Kidney (tissue), 13 donors: ENCODE measurements at regions not wholly inside any gene's neighbourhood (a gene's known extent, or its start where the extent isn't known, plus 50 kb on each side); places are given as distances from the start of the nearest gene placed in this dataset.

Experiments used
- DNase-seq, 5 donors: peaks; one replicate each; pipeline ENCODE4 v3.0.0-alpha.2; 2013 to 2020
- FAIRE-seq: peaks from 2 replicates; lab custom pipeline; 2012; peaks lifted over from hg19 to GRCh38; lab: Jason Lieb, UNC
- H3K27ac ChIP-seq, 2 donors: one replicate each; pipeline ENCODE4 v1.7.0; 2013; ENCODE audit warnings: low read depth in 2 of 2, low read length in 2 of 2, inconsistent platforms in 1 of 2
- H3K27me3 ChIP-seq: one replicate; pipeline ENCODE4 v1.7.1; 2013; ENCODE audit warnings: low read length, inconsistent platforms; ENCODE audit not compliant: control insufficient read depth, insufficient read depth
- H3K36me3 ChIP-seq, 3 donors: one replicate each; pipeline versions ENCODE4 v1.7.0 to v1.7.1; 2013; ENCODE audit warnings: low read length in 3 of 3, control low read depth in 1 of 3, inconsistent platforms in 1 of 3; ENCODE audit not compliant: insufficient read depth in 3 of 3, control insufficient read depth in 2 of 3
- H3K4me1 ChIP-seq, 3 donors: one replicate each; pipeline versions ENCODE4 v1.7.0 to v1.7.1; 2013; ENCODE audit warnings: low read length in 3 of 3, inconsistent platforms in 1 of 3, low read depth in 1 of 3; ENCODE audit not compliant: control insufficient read depth in 2 of 3, insufficient read depth in 2 of 3
- H3K4me3 ChIP-seq, 3 donors: one replicate each; pipeline versions ENCODE4 v1.7.0 to v1.8.1; 2013; ENCODE audit warnings: low read length in 3 of 3, control low read depth in 1 of 3, inconsistent platforms in 1 of 3
- H3K9ac ChIP-seq, 3 donors: one replicate each; pipeline versions ENCODE4 v1.7.0 to v1.7.1; 2013; ENCODE audit warnings: low read length in 3 of 3, control low read depth in 1 of 3, inconsistent platforms in 1 of 3
- H3K9me3 ChIP-seq, 3 donors: one replicate each; pipeline versions ENCODE4 v1.7.0 to v1.7.1; 2013; ENCODE audit warnings: low read length in 3 of 3, control low read depth in 1 of 3, inconsistent platforms in 1 of 3; ENCODE audit not compliant: control insufficient read depth in 2 of 3, insufficient read depth in 1 of 3
- intact Hi-C: fragments of 100-400 bp; cut with DNase I; formaldehyde crosslinking; loops from one replicate; pipeline ENCODE4 v1.11.1; 2022
- TF ChIP-seq, protein P1 (sequence below): IDR thresholded peaks from 3 replicates; pipeline ENCODE4 v1.5.1; 2012; ENCODE audit warnings: mild to moderate bottlenecking, moderate library complexity, borderline replicate concordance; ENCODE audit not compliant: insufficient read depth; ENCODE audit errors: extremely low read depth
- donor health status: control.
- donor health status: control.
- donor health status: control.
- donor health status: control.
- donor health status: control.
- donor health status: DM: yes; HTN: yes; CAD: no.
- donor health status: Normal renal cell carcinoma (clear cell type).

DNA sequence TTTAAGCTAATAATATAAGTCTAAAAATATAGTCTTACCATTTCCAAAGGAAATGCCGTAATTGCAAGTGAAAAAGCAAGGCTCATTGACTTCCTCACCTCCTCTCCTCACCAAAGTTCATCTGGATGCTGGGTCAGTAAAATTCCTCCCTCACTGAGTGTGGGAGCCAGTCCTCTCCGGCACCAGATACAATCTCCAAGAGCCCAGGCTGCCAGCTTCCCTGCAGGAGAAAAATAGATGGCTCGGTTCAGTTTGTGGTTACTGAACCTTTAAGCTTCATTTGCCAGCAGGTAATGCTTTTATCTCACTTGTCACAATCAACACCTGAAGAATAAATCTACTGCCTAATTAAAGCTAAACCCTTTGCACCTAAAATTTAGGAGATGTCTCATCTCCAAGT, 115.3 kb upstream of the VLDLR start:
- FAIRE-seq (no peak), DNase-seq (peak in 2 of 5 donors; percentile 44 to 56)
- Histone ChIP-seq H3K4me3 (no peak overlapping the region), H3K4me1 (no peaks in the 10 kb centered on the region), H3K27me3 (no peaks in the 10 kb centered on the region), H3K36me3 (no peaks in the 10 kb centered on the region), H3K27ac (no peak overlapping the region), H3K9me3 (no peaks in the 10 kb centered on the region), H3K9ac (no peak overlapping the region)
- TF ChIP-seq, protein P1, sequence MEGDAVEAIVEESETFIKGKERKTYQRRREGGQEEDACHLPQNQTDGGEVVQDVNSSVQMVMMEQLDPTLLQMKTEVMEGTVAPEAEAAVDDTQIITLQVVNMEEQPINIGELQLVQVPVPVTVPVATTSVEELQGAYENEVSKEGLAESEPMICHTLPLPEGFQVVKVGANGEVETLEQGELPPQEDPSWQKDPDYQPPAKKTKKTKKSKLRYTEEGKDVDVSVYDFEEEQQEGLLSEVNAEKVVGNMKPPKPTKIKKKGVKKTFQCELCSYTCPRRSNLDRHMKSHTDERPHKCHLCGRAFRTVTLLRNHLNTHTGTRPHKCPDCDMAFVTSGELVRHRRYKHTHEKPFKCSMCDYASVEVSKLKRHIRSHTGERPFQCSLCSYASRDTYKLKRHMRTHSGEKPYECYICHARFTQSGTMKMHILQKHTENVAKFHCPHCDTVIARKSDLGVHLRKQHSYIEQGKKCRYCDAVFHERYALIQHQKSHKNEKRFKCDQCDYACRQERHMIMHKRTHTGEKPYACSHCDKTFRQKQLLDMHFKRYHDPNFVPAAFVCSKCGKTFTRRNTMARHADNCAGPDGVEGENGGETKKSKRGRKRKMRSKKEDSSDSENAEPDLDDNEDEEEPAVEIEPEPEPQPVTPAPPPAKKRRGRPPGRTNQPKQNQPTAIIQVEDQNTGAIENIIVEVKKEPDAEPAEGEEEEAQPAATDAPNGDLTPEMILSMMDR, result no peak
- intact Hi-C loops, result no loop called here

DNA sequence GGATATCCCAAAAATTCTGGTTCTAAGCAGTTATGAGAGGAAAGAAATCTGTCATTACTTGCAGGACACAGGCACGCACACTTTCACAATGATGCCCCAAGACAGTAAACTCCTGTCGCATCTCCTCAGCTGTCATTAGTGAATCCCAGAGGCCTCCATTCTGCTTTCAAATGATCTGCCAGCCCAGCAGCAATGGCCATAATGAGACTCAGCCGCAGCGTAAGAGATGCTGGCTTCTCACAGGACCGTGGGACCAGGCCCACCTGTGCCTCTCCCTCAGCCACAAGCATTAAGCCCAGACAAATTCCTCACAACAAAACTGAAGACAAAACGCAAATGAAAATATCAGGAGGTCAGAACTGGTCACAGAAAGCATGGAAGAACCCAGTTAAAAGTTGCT, 98.0 kb upstream of the VLDLR start:
- no peaks in the 10 kb centered on the region for H3K36me3 ChIP-seq
- H3K4me1 ChIP-seq, result no peaks in the 10 kb centered on the region
- no peak overlapping the region for H3K27ac ChIP-seq
- H3K9me3 ChIP-seq, result no peaks in the 10 kb centered on the region
- no peak overlapping the region for H3K9ac ChIP-seq
- no peak overlapping the region for H3K4me3 ChIP-seq
- TF ChIP-seq, protein P1, result no peak
- H3K27me3 ChIP-seq, result no peaks in the 10 kb centered on the region
- FAIRE-seq (no peak), DNase-seq (no peak)
- intact Hi-C loops, result no loop called here

DNA sequence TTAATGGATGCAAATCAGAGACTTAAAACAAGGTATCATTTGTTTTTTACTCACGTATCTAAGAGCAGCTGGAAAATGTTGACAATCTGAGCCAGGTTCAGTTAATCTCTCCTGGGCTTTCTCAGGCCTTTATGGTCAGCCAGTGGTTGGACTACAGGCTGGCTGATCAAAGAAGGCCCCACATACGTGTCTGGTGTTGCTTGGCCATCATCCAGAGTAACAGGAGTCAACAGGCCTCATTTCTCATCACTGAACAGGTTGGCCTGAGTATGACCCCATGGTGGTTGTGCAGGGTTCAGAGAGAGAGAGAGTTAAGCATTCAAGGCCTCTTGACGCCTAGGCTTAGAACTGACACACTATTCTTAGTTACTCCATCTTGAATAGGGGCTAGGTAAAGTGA, 97.0 kb upstream of the VLDLR start:
- no peak for FAIRE-seq
- Histone ChIP-seq H3K9ac (no peak overlapping the region), H3K27me3 (no peaks in the 10 kb centered on the region), H3K4me1 (no peaks in the 10 kb centered on the region), H3K27ac (no peak overlapping the region), H3K4me3 (no peak overlapping the region), H3K9me3 (no peaks in the 10 kb centered on the region), H3K36me3 (no peaks in the 10 kb centered on the region)
- TF ChIP-seq, protein P1, result no peak
- intact Hi-C loops, result no loop called here
- peak in 1 of 5 donors; percentile 14 for DNase-seq

DNA sequence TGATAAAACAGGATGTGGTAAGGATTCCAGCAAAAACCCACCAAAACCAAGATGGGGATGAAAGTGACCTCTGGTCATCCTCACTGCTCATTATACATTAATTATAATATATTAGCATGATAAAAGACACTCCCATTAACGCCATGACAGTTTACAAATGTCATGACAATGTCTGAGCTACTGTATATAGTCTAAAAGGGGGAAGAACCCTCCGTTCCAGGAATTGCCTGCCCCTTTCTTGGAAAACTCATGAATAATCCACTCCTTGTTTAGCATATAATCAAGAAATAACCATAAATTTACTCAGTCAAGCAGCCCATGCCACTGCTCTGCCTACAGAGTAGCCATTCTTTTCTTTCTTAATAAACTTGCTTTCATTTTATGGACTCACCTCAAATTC, 96.4 kb upstream of the VLDLR start:
- TF ChIP-seq, protein P1, result no peak

More for the DNA sequence above, 96.4 kb upstream of the VLDLR start:
- no peaks in the 10 kb centered on the region for H3K4me1 ChIP-seq
- no peaks in the 10 kb centered on the region for H3K36me3 ChIP-seq
- intact Hi-C loops, result no loop called here
- H3K4me3 ChIP-seq, result no peak overlapping the region
- no peaks in the 10 kb centered on the region for H3K27me3 ChIP-seq
- H3K27ac ChIP-seq, result no peak overlapping the region
- H3K9ac ChIP-seq, result no peak overlapping the region
- H3K9me3 ChIP-seq, result no peaks in the 10 kb centered on the region
- FAIRE-seq (no peak), DNase-seq (no peak)
